Ascending aorta (tissue), 2 donors: ENCODE measurements at regions not wholly inside any gene's neighbourhood (a gene's known extent, or its start where the extent isn't known, plus 50 kb on each side); places are given as distances from the start of the nearest gene placed in this dataset.
"Not testable (repeated sequence)": the region's sequence is repeated elsewhere in the genome, so short reads cannot be mapped to it uniquely, and the experiment has no call there.

ENCODE experiments used
- DNase-seq, 2 donors: peaks; one replicate each; pipeline ENCODE4 v3.0.0-alpha.2; 2019; ENCODE audit warnings: low spot score in 2 of 2
- H3K27ac ChIP-seq, 2 donors: fragments of 200-600 bp; sonication (generic); one replicate each; pipeline ENCODE4 v1.5.1; 2016 to 2017; ENCODE audit warnings: mild to moderate bottlenecking in 1 of 2
- H3K27me3 ChIP-seq: fragments of 200-600 bp; sonication (generic); one replicate; pipeline ENCODE4 v1.5.1; 2017
- H3K36me3 ChIP-seq, 2 donors: fragments of 200-600 bp; sonication (generic); one replicate each; pipeline ENCODE4 v1.5.1; 2016
- H3K4me1 ChIP-seq, 2 donors: fragments of 200-600 bp; sonication (generic); one replicate each; pipeline ENCODE4 v1.5.1; 2016 to 2017; ENCODE audit warnings: mild to moderate bottlenecking in 1 of 2
- H3K4me3 ChIP-seq, 2 donors: fragments of 200-600 bp; sonication (generic); one replicate each; pipeline ENCODE4 v1.5.1; 2016 to 2017; ENCODE audit warnings: mild to moderate bottlenecking in 1 of 2
- H3K9me3 ChIP-seq, 2 donors: fragments of 200-600 bp; sonication (generic); one replicate each; pipeline ENCODE4 v1.5.1; 2016
- CTCF ChIP-seq, 3 experiments: fragments of 200-600 bp in 2 of 3; fragments of 450-650 bp in 1 of 3; sonication (generic) in 2 of 3; IDR thresholded peaks; one replicate each; pipeline ENCODE4 v1.5.1; 2016 to 2019; ENCODE audit warnings: antibody characterized with exemption in 3 of 3, mild to moderate bottlenecking in 1 of 3, moderate library complexity in 1 of 3
- intact Hi-C: fragments of 100-400 bp; cut with DNase I; formaldehyde crosslinking; loops from one replicate; pipeline ENCODE4 v1.15.1; 2023

GRCh38 chr4:82123934-82124333 is 249.9 kb downstream of the HNRNPD start:
- Histone ChIP-seq H3K27me3 (no peaks in the 10 kb centered on the region), H3K36me3 (no peaks in the 10 kb centered on the region), H3K9me3 (no peaks in the 10 kb centered on the region), H3K27ac (no peak overlapping the region), H3K4me1 (no peaks in the 10 kb centered on the region), H3K4me3 (no peak overlapping the region)
- DNase-seq, result no peak
- TF ChIP-seq CTCF (IDR thresholded peaks at IDR 0.05), result no peak
- intact Hi-C loops, result no loop called here

- intact Hi-C loops, H3K9me3 ChIP-seq, H3K4me1 ChIP-seq, H3K4me3 ChIP-seq, H3K36me3 ChIP-seq, H3K27ac ChIP-seq, H3K27me3 ChIP-seq, DNase-seq: not testable (repeated sequence)
These were observed 258.6 kb downstream of the HNRNPD start for GRCh38 chr4:82115183-82115582.

- intact Hi-C loops, result no loop called here
- no peaks in the 10 kb centered on the region for H3K9me3 ChIP-seq
- no peak overlapping the region for H3K27ac ChIP-seq
- no peak for DNase-seq
- no peaks in the 10 kb centered on the region for H3K36me3 ChIP-seq
- H3K27me3 ChIP-seq, result no peaks in the 10 kb centered on the region
- H3K4me3 ChIP-seq, result no peak overlapping the region
- H3K4me1 ChIP-seq, result no peaks in the 10 kb centered on the region
- no peak for TF ChIP-seq CTCF (IDR thresholded peaks at IDR 0.05)
These were observed 265.3 kb downstream of the HNRNPD start for GRCh38 chr4:82108506-82108905.

- no peaks in the 10 kb centered on the region for H3K4me1 ChIP-seq
- H3K36me3 ChIP-seq, result no peaks in the 10 kb centered on the region
- TF ChIP-seq CTCF (IDR thresholded peaks at IDR 0.05), result no peak
- no peaks in the 10 kb centered on the region for H3K9me3 ChIP-seq
- H3K27ac ChIP-seq, result no peak overlapping the region
- intact Hi-C loops, result no loop called here
- H3K27me3 ChIP-seq, result no peaks in the 10 kb centered on the region
- no peak overlapping the region for H3K4me3 ChIP-seq
- DNase-seq, result no peak
These were observed 269.2 kb downstream of the HNRNPD start for GRCh38 chr4:82104578-82104977.

- Histone ChIP-seq H3K27me3 (no peaks in the 10 kb centered on the region), H3K4me3 (no peak overlapping the region), H3K9me3 (no peaks in the 10 kb centered on the region), H3K4me1 (no peaks in the 10 kb centered on the region), H3K36me3 (no peaks in the 10 kb centered on the region), H3K27ac (no peak overlapping the region)
- TF ChIP-seq CTCF (IDR thresholded peaks at IDR 0.05), result no peak
- DNase-seq, result no peak
- intact Hi-C loops, result no loop called here
These were observed 273.7 kb downstream of the HNRNPD start for GRCh38 chr4:82099928-82100579.

- Histone ChIP-seq H3K36me3 (no peaks in the 10 kb centered on the region), H3K4me1 (no peaks in the 10 kb centered on the region), H3K9me3 (no peaks in the 10 kb centered on the region), H3K4me3 (no peak overlapping the region), H3K27me3 (no peaks in the 10 kb centered on the region), H3K27ac (no peak overlapping the region)
- intact Hi-C loops, result no loop called here
- no peak for DNase-seq
- TF ChIP-seq CTCF (IDR thresholded peaks at IDR 0.05), result no peak
These were observed 276.3 kb downstream of the HNRNPD start for GRCh38 chr4:82097504-82097903.
